ENCODE measurements at regions not wholly inside any gene's neighbourhood (a gene's known extent, or its start where the extent isn't known, plus 50 kb on each side); places are given as distances from the start of the nearest gene placed in this dataset.

- no peak for DNase-seq (ENCODE audit: low read depth)
These were observed 708.7 kb downstream of the VGLL3 start for GRCh38 chr3:86282106-86282787.

GRCh38 chr3:86269364-86270155 is 721.4 kb downstream of the VGLL3 start:
- DNase-seq (ENCODE audit: low read depth) = no peak

DNA sequence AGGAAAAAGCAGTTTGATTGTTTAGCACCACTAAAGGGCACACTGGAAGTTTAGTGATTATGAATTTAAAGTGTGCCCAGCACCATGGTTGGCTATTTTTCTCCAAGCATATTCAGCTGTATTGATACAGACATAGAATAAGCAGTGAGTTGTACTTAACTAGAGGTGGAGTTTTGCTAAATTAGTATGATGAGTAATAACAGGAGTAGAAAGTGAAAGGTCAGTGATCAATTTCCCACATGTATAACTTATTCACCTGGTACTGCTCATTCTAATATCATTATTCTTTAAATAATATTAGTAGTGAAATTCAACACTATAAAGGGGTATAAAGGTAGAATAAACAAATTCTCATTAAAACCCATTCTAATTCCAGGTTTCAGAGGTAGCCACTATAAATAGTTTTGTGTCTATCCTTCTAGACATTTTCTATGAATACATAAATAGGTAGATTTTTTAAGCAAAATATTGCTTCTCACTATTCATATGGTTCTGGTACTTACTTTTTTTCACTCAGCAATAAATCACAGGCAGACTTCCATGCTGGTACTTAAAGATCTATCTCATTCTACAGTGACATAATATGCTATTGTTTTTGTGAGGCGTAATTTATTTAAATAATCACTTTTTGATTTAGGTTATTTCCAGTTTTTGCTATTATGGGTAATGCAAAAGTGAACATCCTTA is 732.9 kb downstream of the VGLL3 start:
- no peak for DNase-seq (ENCODE audit: low read depth)

DNA sequence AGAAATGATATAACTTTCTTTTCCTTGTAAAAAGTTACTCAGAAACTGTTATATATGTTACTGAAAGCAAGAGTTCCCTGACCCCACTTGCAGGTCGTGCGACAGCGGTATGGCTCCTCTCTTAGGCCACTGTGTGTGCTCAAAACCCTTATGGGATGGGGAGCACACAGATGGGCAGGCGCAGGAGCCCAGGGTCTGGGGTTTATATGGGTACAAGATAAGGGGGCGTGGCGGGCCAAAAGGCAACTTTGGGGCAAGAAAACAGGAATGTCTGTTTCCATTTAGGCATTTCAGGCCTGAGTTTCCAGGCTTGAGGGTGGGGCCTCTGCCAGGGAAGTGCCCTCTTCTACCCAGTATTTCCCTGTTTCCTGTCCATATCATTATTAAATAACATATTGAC is 736.5 kb downstream of the VGLL3 start:
- no peak for DNase-seq (ENCODE audit: low read depth)

DNA sequence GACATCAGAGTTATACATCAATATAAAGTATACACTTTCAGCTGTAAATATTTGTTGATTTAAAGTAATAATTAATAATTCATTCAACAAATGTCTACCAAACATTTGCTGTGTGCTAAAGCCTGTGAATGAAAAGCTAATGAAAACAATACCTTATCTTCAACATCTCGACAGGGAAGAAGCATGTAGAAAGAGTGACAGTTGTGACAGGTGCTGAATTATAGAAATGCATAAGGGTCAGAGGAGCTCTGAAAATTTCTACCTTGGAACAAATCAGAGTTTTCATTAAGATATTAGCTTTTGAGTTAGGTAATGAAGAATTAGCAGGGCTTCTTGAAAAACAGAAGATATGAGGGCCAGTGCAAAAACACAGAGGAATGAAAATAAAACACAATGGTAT is 739.2 kb downstream of the VGLL3 start:
- DNase-seq (ENCODE audit: low read depth) = no peak

DNA sequence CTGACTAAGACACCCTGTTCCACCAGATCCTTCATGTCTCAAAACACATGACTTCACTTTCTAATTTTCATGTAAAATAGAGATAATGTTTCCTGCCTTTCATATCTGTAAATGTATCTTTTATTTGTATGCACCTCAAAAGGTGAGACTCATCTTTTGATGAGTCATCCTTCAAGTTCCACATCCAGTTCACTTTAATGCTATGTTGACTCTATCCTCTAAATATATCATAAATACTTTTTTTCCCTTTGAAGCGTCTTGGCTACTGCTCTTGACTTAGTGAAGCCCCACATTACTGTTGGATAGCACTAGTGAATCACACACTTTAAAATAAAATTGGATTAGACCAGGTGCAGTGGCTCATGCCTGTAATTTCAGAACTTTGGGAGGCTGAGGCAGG is 741.1 kb downstream of the VGLL3 start:
- DNase-seq (ENCODE audit: low read depth) = no peak

GRCh38 chr3:86245360-86245759 is 745.6 kb downstream of the VGLL3 start:
- no peak for DNase-seq (ENCODE audit: low read depth)

DNA sequence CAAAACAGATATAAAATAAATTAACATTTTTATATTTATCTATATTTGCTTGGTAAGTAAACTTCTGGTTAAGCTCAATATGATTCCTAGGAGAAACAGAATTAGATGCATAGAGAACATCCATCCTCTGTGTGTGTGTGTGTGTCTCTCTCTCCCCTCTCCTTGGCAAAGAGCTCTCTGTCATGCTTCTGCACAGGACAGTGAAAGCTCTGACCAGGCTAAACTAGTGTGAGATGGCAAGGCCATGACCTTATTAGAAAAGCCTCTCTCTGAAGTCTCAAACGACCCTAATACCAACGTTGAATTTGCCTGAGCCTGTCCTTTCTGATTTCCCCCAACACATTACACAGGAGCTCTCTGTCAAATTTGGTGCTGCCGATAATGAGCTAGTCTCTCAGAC is 746.0 kb downstream of the VGLL3 start:
- DNase-seq (ENCODE audit: low read depth) = no peak

- no peak for DNase-seq (ENCODE audit: low read depth)
These were observed 751.0 kb downstream of the VGLL3 start for GRCh38 chr3:86239946-86240345.

DNA sequence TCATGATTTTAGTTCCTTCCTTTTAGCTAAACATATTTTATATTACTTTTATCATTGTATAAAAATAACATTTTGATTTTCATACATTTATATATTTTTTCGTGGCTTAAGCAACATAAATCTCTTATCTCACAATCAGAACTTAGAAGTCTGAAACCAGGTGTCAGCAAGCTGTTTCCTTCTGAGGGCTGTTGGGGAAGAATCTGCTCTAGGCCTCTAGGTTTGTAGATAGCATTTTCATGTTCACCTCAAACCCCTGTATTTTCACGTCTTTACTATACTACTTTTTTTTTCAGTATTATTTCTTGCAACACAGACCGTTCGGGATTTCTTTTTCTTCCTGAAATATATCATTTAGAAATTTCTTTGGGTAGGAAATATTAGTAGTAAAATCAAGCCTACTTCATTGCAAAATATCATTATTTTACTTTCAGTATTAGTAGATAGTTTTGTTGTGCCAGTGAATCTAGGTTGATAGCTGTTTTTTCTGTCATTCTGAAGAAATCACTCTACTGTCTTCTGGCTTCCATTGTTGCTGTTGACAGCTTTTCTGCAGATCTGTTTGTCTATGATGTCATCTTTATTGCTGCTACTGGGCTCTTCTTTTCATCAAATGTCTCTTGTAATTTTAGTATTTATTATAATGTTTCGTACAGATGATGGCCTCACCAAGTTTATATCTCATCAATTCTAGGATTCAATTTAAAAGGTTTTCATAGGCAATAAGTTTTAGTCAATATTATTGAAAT is 756.3 kb downstream of the VGLL3 start:
- DNase-seq (ENCODE audit: low read depth) = no peak

DNA sequence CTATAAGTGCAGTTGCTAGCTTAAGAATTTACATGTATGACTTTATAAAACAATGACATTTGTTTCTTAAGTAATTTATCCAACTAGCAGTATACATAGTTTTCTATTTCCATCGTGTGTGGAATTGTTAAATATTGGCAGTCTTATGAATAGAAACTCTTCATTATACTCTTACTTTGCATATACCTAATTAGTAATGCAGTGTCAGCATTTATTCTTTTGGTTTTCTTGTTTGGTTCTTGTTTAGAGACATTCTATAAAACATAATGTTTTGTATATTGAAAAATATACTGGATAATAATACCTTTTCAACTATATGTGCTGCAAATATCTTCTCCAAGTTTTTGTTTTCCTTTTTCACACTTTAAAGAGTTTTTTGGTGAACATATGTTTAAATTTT is 760.2 kb downstream of the VGLL3 start:
- DNase-seq (ENCODE audit: low read depth) = no peak

- no peak for DNase-seq (ENCODE audit: low read depth)
These were observed 761.2 kb downstream of the VGLL3 start for GRCh38 chr3:86229775-86230094.

DNA sequence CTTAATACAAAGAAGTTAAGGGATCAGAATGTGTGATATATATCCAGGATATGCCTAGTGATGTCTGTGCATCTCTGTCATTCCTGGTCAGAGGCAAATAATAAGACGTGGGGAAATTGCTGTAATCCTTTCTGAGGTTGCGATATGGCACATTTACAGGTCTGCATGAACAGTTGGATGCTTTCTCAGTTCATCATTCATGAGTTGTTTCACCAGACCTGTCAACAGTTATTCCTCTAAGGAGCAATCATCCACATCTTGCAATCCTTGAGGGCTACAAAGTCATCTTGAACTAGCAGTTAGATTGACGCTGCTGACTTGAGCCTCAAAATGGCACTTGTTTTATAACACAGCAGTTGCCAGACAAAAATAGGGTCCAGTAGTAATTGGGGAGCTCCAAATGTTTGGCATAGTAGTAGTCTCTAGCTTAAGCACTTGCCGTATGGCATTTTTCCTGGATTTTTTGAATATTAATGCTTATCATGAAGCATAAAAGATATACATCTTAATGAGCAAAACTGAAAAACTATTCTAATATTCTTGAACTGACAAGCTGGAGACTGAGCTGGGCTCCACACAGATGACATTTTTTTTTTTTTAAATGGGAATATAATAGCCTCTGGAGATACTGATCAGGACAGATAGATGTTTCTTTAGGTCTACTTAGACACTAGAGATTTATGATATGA is 761.7 kb downstream of the VGLL3 start:
- no peak for DNase-seq (ENCODE audit: low read depth)

- no peak for DNase-seq (ENCODE audit: low read depth)
These were observed 762.8 kb downstream of the VGLL3 start for GRCh38 chr3:86228101-86228500.

DNA sequence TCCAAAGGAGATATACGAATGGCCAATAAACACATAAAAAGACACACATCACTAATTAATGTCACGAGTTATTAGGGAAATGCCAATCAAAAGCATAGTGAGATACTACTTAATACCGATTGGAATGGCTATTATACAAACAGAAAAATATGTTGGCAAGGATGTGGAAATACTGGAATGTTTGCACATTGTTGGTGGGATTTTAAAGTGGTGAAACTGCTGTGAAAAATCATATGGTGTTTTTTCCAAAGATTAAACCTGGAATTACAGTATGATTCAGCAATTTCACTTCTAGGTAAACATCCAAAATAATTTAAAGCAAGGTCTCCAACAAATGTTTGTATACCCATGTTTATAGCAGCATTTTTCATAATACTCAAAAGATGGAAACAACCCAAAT is 765.5 kb downstream of the VGLL3 start:
- DNase-seq (ENCODE audit: low read depth) = no peak

- DNase-seq (ENCODE audit: low read depth) = no peak
These were observed 769.3 kb downstream of the VGLL3 start for GRCh38 chr3:86221601-86222000.

DNA sequence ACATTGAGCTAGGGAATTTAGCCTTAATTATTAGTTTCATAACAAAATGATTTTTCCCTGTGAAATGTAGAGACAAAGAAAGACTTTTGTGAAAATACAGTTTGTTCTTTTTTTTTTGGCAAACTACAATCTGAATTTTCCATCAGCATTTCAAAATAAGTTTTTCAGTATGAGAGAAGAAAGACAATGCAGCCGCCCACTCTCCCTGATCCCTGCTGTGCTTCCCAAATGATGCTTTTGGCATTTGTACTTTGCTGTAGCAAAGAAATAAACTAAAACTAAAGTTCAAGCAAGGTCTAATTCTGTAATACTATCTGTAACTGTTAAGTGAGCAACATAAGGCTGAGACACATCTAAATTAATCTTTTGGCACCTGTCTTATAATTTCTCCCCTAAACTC is 782.2 kb downstream of the VGLL3 start:
- DNase-seq (ENCODE audit: low read depth) = no peak

- no peak for DNase-seq (ENCODE audit: low read depth)
These were observed 808.3 kb downstream of the VGLL3 start for GRCh38 chr3:86182606-86183005.

GRCh38 chr3:86180696-86181095 is 810.3 kb downstream of the VGLL3 start:
- DNase-seq (ENCODE audit: low read depth) = no peak

DNA sequence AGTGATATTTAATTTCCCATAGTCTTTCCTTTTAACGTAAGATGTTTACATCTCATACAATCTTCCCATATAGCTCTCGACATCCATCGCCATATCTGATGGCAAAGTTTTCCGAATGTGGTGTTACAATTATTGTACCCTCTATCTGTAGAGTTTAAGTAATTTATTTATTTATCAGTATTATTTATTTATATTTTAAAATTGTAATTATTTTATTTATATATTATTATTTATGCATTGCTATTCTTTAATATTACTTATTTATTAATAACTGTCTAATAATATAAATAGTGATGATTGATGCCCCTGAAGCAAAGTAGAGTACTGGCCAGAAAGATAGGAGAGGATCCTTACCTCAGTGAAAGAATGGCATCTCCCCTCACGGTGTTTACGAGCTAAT is 812.9 kb downstream of the VGLL3 start:
- DNase-seq (ENCODE audit: low read depth) = no peak

DNA sequence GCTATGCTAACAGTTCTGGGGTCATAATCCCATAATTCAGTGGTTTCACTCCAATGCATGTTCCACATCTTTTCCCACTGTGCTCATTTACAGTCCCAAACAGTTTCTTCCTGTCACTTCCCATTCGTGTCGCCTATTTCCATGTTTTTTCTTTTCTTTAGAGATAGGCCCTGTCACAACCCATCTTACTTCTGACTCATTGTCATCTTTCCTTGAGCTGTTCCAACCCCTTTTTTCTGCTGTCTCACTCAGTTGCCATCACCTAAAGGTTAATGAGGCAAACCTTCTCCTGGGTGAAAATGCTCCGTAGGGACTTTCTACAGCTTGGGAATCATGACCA is 814.5 kb downstream of the VGLL3 start:
- DNase-seq (ENCODE audit: low read depth) = no peak

All from GM04504 (cell line).